HEK293T (cell line): ENCODE measurements at regions not wholly inside any gene's neighbourhood (a gene's known extent, or its start where the extent isn't known, plus 50 kb on each side); places are given as distances from the start of the nearest gene placed in this dataset.

Experiments
- ELF4 ChIP-seq: fragments of 450-650 bp; IDR thresholded peaks from 2 replicates; pipeline ENCODE4 v1.6.1; 2017; ENCODE audit warnings: antibody characterized with exemption
- FOXA1 ChIP-seq: fragments of 450-650 bp; IDR thresholded peaks from 2 replicates; pipeline ENCODE4 v1.6.1; 2016; ENCODE audit warnings: mild to moderate bottlenecking
- FOXK2 ChIP-seq: fragments of 450-650 bp; IDR thresholded peaks from 2 replicates; pipeline ENCODE4 v1.6.1; 2016; ENCODE audit warnings: mild to moderate bottlenecking
- HDGF ChIP-seq: fragments of 450-650 bp; IDR thresholded peaks from 2 replicates; pipeline ENCODE4 v1.6.1; 2017; ENCODE audit warnings: antibody characterized with exemption, borderline replicate concordance
- NFRKB ChIP-seq: fragments of 450-650 bp; IDR thresholded peaks from 2 replicates; pipeline ENCODE4 v1.6.1; 2016; ENCODE audit warnings: mild to moderate bottlenecking, moderate library complexity
- SP1 ChIP-seq: fragments of 450-650 bp; IDR thresholded peaks from 2 replicates; pipeline ENCODE4 v1.6.1; 2017
- SUZ12 ChIP-seq: fragments of 450-650 bp; IDR thresholded peaks from 2 replicates; pipeline ENCODE4 v1.6.1; 2016; ENCODE audit warnings: mild to moderate bottlenecking
- TARDBP ChIP-seq: fragments of 450-650 bp; IDR thresholded peaks from 2 replicates; pipeline ENCODE4 v1.6.1; 2016
- ZNF384 ChIP-seq: fragments of 450-650 bp; IDR thresholded peaks from 2 replicates; pipeline ENCODE4 v1.6.1; 2016
- TF ChIP-seq, protein P1 (sequence below): fragments of 450-650 bp; IDR thresholded peaks from 2 replicates; pipeline ENCODE4 v1.6.1; 2016

DNA sequence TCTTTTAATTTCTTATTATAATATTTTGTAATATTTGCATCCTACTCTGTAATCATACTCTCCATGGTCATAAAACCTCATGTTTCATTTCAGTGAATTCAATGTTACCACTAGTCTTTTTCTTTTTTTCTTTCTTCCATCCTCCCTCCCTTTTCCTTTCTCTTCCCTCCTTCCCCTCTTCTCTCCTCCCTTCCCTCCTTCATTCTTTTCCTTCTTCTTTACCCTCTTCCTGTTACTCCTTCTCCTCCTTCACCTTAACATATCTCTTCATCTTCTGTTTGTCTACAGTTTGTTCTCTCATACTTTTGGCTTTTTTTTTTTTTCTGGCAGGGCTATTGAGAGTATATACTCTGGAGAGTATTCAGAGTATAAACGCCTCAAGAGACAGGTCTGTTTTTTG is 491.6 kb upstream of the ID2 start:
- no peak for TF ChIP-seq ZNF384
- no peak for TF ChIP-seq FOXA1
- TF ChIP-seq SP1 = no peak
- no peak for TF ChIP-seq ELF4
- TF ChIP-seq NFRKB = no peak
- TF ChIP-seq HDGF = no peak
- TF ChIP-seq TARDBP = no peak
- TF ChIP-seq, protein P1, sequence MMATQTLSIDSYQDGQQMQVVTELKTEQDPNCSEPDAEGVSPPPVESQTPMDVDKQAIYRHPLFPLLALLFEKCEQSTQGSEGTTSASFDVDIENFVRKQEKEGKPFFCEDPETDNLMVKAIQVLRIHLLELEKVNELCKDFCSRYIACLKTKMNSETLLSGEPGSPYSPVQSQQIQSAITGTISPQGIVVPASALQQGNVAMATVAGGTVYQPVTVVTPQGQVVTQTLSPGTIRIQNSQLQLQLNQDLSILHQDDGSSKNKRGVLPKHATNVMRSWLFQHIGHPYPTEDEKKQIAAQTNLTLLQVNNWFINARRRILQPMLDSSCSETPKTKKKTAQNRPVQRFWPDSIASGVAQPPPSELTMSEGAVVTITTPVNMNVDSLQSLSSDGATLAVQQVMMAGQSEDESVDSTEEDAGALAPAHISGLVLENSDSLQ = no peak
- no peak for TF ChIP-seq FOXK2
- no peak for TF ChIP-seq SUZ12
